ENCODE measurements at regions not wholly inside any gene's neighbourhood (a gene's known extent, or its start where the extent isn't known, plus 50 kb on each side); places are given as distances from the start of the nearest gene placed in this dataset.
"Not testable (repeated sequence)": the region's sequence is repeated elsewhere in the genome, so short reads cannot be mapped to it uniquely, and the experiment has no call there.

DNA sequence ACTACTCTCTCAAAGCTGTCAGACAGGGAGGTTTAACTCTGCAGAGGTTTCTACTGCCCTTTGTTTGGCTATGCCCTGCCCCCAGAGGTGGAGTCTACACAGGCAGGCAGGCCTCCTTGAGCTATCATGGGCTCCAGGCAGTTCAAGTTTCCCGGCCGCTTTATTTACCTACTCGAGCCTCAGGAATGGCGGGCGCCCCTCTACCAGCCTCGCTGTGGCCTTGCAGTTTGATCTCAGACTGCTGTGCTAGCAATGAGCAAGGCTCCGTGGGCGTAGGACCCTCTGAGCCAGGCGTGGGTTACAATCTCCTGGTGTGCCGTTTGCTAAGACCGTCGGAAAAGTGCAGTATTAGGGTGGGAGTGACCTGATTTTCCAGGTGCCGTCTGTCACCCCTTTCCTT, 124.3 kb downstream of the PTCHD1 start:
- DNase-seq (ENCODE audit: low spot score in 2 of 2); in situ Hi-C loops (cut with MboI; ENCODE audit: low sequenced_read_pairs); H3K4me1 ChIP-seq; H3K27me3 ChIP-seq (ENCODE audit: low read depth); H3K9me3 ChIP-seq; H3K36me3 ChIP-seq (replicated peaks); H3K4me3 ChIP-seq: not testable (repeated sequence)

DNA sequence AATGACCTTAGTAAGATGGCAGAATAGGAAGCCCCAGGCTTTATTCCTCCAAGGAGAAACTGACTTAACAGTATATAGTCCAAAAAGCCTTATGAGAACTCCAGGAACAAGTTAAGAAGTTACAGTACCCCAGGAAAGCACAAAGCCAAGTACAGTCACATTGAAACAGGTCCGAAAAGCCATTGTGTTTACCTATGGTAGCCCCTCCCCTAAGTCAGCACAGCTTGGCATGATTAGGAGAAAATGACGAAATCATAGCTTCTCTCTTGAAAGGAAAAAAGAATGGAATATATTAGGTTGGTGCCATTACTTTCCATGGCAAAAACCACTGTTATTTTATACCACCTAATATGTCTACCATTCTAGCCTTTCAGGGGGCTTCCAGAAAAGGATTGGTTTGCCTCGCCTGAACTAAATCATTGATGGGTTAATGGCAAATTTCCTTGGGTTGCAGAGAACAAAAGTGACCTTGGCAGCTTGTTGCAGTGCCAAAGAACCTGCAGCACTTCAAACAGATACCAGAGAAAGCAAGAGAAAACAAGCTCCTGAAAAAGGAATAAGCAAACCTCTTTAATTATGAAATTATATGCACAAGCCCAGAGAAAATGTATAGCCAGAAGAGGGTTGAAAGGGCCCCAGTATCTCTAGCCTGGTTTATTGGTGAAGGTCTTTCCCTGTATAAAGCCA, 130.6 kb downstream of the PTCHD1 start:
- H3K9me3 ChIP-seq, result no peaks in the 10 kb centered on the region
- H3K36me3 ChIP-seq (replicated peaks), result no peaks in the 10 kb centered on the region
- no peak for DNase-seq (ENCODE audit: low spot score in 2 of 2)
- in situ Hi-C loops (cut with MboI; ENCODE audit: low sequenced_read_pairs), result no loop called here
- no peaks in the 10 kb centered on the region for H3K4me1 ChIP-seq
- no peaks in the 10 kb centered on the region for H3K27me3 ChIP-seq (ENCODE audit: low read depth)
- H3K4me3 ChIP-seq, result no peak overlapping the region

- no peak overlapping the region for H3K4me3 ChIP-seq
- H3K36me3 ChIP-seq (replicated peaks), result no peaks in the 10 kb centered on the region
- H3K27me3 ChIP-seq (ENCODE audit: low read depth), result no peaks in the 10 kb centered on the region
- DNase-seq (ENCODE audit: low spot score in 2 of 2), result no peak
- in situ Hi-C loops (cut with MboI; ENCODE audit: low sequenced_read_pairs), result no loop called here
- no peaks in the 10 kb centered on the region for H3K9me3 ChIP-seq
- H3K4me1 ChIP-seq, result no peaks in the 10 kb centered on the region
These were observed 131.3 kb downstream of the PTCHD1 start for GRCh38 chrX:23465985-23466384.

DNA sequence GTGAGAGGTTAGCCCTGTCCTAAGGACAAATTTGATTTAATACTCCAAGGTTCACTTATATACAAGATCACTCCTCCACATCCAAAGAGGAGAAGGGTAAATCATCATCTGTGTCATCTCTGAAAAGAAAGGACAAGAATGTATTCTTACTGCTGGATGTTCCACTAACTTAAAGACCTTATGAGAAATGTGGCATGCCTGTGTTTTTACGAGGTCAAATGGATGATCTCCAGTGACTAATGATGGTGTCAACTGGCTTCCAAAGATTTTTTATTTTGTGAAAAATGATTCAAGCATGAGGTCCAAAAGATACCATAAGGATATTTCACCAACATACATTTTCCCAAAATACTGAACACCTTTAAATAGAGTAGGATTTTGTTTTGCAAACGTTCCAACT, 143.4 kb downstream of the PTCHD1 start:
- no peaks in the 10 kb centered on the region for H3K36me3 ChIP-seq (replicated peaks)
- no peak overlapping the region for H3K4me3 ChIP-seq
- no peaks in the 10 kb centered on the region for H3K9me3 ChIP-seq
- no peak for DNase-seq (ENCODE audit: low spot score in 2 of 2)
- in situ Hi-C loops (cut with MboI; ENCODE audit: low sequenced_read_pairs), result no loop called here
- H3K4me1 ChIP-seq, result no peaks in the 10 kb centered on the region
- no peaks in the 10 kb centered on the region for H3K27me3 ChIP-seq (ENCODE audit: low read depth)

- Histone ChIP-seq H3K4me1 (no peaks in the 10 kb centered on the region), H3K9me3 (no peaks in the 10 kb centered on the region), H3K27me3 (ENCODE audit: low read depth) (no peaks in the 10 kb centered on the region), H3K36me3 (replicated peaks) (no peaks in the 10 kb centered on the region), H3K4me3 (no peak overlapping the region)
- DNase-seq (ENCODE audit: low spot score in 2 of 2), result no peak
- in situ Hi-C loops (cut with MboI; ENCODE audit: low sequenced_read_pairs), result no loop called here
These were observed 143.9 kb downstream of the PTCHD1 start for GRCh38 chrX:23478561-23478960.

DNA sequence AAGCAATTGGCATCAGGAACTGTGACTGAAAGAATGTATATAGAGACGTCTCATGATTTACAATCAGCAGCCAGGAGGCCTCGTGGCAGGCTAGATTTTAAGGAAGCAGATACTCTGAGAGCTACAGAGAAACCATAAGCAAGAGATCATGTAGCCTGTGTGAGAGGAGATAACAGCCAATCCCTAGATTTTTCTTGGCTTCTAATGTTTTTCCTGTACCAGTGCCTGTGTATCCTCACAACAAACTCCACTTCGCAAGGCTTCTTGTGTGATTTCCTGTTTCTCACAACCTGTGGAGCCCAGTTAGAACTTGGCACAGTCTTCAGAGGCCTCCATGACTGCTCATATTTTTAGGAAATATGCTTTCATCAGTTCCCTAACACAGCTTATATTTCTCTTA, 147.9 kb downstream of the PTCHD1 start:
- DNase-seq (ENCODE audit: low spot score in 2 of 2), result no peak
- in situ Hi-C loops (cut with MboI; ENCODE audit: low sequenced_read_pairs), result no loop called here
- Histone ChIP-seq H3K4me3 (no peak overlapping the region), H3K4me1 (no peaks in the 10 kb centered on the region), H3K9me3 (no peaks in the 10 kb centered on the region), H3K36me3 (replicated peaks) (no peaks in the 10 kb centered on the region), H3K27me3 (ENCODE audit: low read depth) (no peaks in the 10 kb centered on the region)

- Histone ChIP-seq H3K27me3 (ENCODE audit: low read depth) (no peaks in the 10 kb centered on the region), H3K9me3 (no peaks in the 10 kb centered on the region), H3K4me1 (no peaks in the 10 kb centered on the region), H3K4me3 (no peak overlapping the region), H3K36me3 (replicated peaks) (no peaks in the 10 kb centered on the region)
- in situ Hi-C loops (cut with MboI; ENCODE audit: low sequenced_read_pairs), result no loop called here
- DNase-seq (ENCODE audit: low spot score in 2 of 2), result no peak
These were observed 148.7 kb downstream of the PTCHD1 start for GRCh38 chrX:23483396-23483795.

DNA sequence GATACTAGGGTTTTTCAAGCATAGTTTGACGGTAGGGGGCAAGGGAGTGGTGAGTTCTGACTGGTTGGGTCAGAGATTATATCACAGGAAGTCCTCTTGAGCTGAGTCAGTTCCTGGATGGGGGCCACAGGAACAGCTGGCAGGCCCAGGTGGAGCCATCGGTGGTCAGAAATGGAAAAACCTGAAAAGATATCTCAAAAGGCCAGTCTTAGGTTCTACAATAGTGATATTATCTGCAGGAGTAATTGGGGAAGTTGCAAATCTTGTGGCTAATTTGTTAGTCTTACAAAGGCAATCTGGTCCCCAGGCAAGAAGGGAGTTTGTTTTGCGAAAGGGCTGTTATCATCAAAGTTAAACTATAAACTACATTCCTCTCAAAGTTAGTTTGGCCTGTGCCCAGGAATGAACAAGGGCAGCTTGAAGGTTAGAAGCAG, 159.3 kb downstream of the PTCHD1 start:
- no peaks in the 10 kb centered on the region for H3K36me3 ChIP-seq (replicated peaks)
- no peaks in the 10 kb centered on the region for H3K27me3 ChIP-seq (ENCODE audit: low read depth)
- DNase-seq (ENCODE audit: low spot score in 2 of 2), result no peak
- no peaks in the 10 kb centered on the region for H3K9me3 ChIP-seq
- no peak overlapping the region for H3K4me3 ChIP-seq
- in situ Hi-C loops (cut with MboI; ENCODE audit: low sequenced_read_pairs), result no loop called here
- H3K4me1 ChIP-seq, result no peaks in the 10 kb centered on the region

- Histone ChIP-seq H3K36me3 (replicated peaks) (no peaks in the 10 kb centered on the region), H3K9me3 (no peaks in the 10 kb centered on the region), H3K4me3 (no peak overlapping the region), H3K27me3 (ENCODE audit: low read depth) (no peaks in the 10 kb centered on the region), H3K4me1 (no peaks in the 10 kb centered on the region)
- in situ Hi-C loops (cut with MboI; ENCODE audit: low sequenced_read_pairs), result no loop called here
- DNase-seq (ENCODE audit: low spot score in 2 of 2), result no peak
These were observed 160.1 kb downstream of the PTCHD1 start for GRCh38 chrX:23494741-23495140.

DNA sequence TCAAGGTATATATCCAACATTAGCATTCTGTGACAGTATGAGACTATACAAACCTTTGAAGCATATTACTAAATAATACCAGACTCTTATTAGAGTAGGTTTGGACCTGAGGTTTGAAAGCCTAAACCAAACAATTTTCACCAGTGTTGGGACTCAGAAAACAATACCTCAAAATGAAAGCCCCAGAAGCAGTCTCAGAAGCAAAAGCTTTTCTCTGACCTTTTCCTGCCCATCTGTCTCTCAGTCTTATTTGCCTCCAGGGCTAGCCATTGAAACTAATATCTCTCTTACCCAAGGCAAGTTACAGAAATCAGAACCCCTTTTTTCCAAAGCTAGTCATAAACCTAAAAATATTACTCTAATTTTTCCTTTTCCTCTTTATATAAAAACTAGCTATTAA, 163.3 kb downstream of the PTCHD1 start:
- DNase-seq (ENCODE audit: low spot score in 2 of 2), result no peak
- in situ Hi-C loops (cut with MboI; ENCODE audit: low sequenced_read_pairs), result no loop called here
- no peaks in the 10 kb centered on the region for H3K27me3 ChIP-seq (ENCODE audit: low read depth)
- no peaks in the 10 kb centered on the region for H3K4me1 ChIP-seq
- no peak overlapping the region for H3K4me3 ChIP-seq
- H3K36me3 ChIP-seq (replicated peaks), result no peaks in the 10 kb centered on the region
- H3K9me3 ChIP-seq, result no peaks in the 10 kb centered on the region

- in situ Hi-C loops (cut with MboI; ENCODE audit: low sequenced_read_pairs), result no loop called here
These were observed 165.3 kb upstream of the PRDX4 start for GRCh38 chrX:23501974-23502373.

GRCh38 chrX:23503835-23504539, 163.3 kb upstream of the PRDX4 start:
- no peaks in the 10 kb centered on the region for H3K36me3 ChIP-seq (replicated peaks)
- DNase-seq (ENCODE audit: low spot score in 2 of 2), result no peak
- in situ Hi-C loops (cut with MboI; ENCODE audit: low sequenced_read_pairs), result no loop called here
- H3K27me3 ChIP-seq (ENCODE audit: low read depth), result no peaks in the 10 kb centered on the region
- no peaks in the 10 kb centered on the region; the same call in 1 of the 2 replicates for H3K9me3 ChIP-seq
- no peak overlapping the region for H3K4me3 ChIP-seq
- peaks cover 16% of the 10 kb centered on the region for H3K4me1 ChIP-seq

More at GRCh38 chrX:23501974-23502373, 165.3 kb upstream of the PRDX4 start:
- no peaks in the 10 kb centered on the region for H3K27me3 ChIP-seq (ENCODE audit: low read depth)
- H3K4me3 ChIP-seq, result no peak overlapping the region
- DNase-seq (ENCODE audit: low spot score in 2 of 2), result no peak
- no peaks in the 10 kb centered on the region for H3K36me3 ChIP-seq (replicated peaks)
- H3K9me3 ChIP-seq, result no peaks in the 10 kb centered on the region
- peaks cover 13% of the 10 kb centered on the region for H3K4me1 ChIP-seq

GRCh38 chrX:23504540-23504884, 162.8 kb upstream of the PRDX4 start:
- in situ Hi-C loops (cut with MboI; ENCODE audit: low sequenced_read_pairs), result no loop called here
- Histone ChIP-seq H3K9me3 (no peaks in the 10 kb centered on the region; the same call in 1 of the 2 replicates), H3K36me3 (replicated peaks) (no peaks in the 10 kb centered on the region)

GRCh38 chrX:23504895-23505294, 162.4 kb upstream of the PRDX4 start:
- Histone ChIP-seq H3K4me1 (peaks cover 16% of the 10 kb centered on the region), H3K27me3 (ENCODE audit: low read depth) (no peaks in the 10 kb centered on the region), H3K36me3 (replicated peaks) (no peaks in the 10 kb centered on the region), H3K9me3 (no peaks in the 10 kb centered on the region; the same call in 1 of the 2 replicates), H3K4me3 (no peak overlapping the region)
- DNase-seq (ENCODE audit: low spot score in 2 of 2), result no peak
- in situ Hi-C loops (cut with MboI; ENCODE audit: low sequenced_read_pairs), result no loop called here

More at GRCh38 chrX:23504540-23504884, 162.8 kb upstream of the PRDX4 start:
- DNase-seq (ENCODE audit: low spot score in 2 of 2), result no peak
- no peaks in the 10 kb centered on the region for H3K27me3 ChIP-seq (ENCODE audit: low read depth)
- H3K4me1 ChIP-seq, result peaks cover 16% of the 10 kb centered on the region
- no peak overlapping the region for H3K4me3 ChIP-seq

Data from HAP-1 (cell line).